ENCODE measurements at regions not wholly inside any gene's neighbourhood (a gene's known extent, or its start where the extent isn't known, plus 50 kb on each side); places are given as distances from the start of the nearest gene placed in this dataset.

DNA sequence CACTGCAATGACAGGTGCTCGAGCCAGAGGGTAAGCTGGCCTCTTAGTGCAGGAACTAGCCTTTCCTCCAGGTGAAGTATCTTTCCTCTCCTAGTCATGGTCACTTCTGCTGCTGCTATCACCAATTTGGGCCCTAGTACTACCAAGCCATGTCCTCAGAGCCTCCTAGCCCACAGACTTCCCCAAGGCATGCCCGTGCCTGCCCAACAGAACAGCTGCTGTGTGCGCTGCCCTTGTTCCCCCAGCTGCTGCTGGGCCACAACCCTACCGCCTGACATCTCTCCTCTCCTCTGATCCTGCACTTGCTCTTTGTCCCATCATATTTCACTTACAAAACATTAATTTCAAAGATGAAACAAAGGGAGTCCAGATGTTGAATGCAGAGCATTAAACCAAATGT is 168.5 kb upstream of the FREM2 start:
- TF ChIP-seq, protein P1, sequence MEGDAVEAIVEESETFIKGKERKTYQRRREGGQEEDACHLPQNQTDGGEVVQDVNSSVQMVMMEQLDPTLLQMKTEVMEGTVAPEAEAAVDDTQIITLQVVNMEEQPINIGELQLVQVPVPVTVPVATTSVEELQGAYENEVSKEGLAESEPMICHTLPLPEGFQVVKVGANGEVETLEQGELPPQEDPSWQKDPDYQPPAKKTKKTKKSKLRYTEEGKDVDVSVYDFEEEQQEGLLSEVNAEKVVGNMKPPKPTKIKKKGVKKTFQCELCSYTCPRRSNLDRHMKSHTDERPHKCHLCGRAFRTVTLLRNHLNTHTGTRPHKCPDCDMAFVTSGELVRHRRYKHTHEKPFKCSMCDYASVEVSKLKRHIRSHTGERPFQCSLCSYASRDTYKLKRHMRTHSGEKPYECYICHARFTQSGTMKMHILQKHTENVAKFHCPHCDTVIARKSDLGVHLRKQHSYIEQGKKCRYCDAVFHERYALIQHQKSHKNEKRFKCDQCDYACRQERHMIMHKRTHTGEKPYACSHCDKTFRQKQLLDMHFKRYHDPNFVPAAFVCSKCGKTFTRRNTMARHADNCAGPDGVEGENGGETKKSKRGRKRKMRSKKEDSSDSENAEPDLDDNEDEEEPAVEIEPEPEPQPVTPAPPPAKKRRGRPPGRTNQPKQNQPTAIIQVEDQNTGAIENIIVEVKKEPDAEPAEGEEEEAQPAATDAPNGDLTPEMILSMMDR (conservative IDR thresholded peaks at IDR 0.05; ENCODE audit: low read length) = no peak
- TF ChIP-seq EZH2phosphoT487 (IDR thresholded peaks at IDR 0.05; ENCODE audit: borderline replicate concordance, low read depth, low read length) = no peak

Measured in OCI-LY7 (cell line).